Fibroblast of skin of right biceps (primary cell): ENCODE measurements at regions not wholly inside any gene's neighbourhood (a gene's known extent, or its start where the extent isn't known, plus 50 kb on each side); places are given as distances from the start of the nearest gene placed in this dataset.

Experiments
- DNase-seq: peaks from one replicate; pipeline ENCODE4 v3.0.0-alpha.2; 2013

DNA sequence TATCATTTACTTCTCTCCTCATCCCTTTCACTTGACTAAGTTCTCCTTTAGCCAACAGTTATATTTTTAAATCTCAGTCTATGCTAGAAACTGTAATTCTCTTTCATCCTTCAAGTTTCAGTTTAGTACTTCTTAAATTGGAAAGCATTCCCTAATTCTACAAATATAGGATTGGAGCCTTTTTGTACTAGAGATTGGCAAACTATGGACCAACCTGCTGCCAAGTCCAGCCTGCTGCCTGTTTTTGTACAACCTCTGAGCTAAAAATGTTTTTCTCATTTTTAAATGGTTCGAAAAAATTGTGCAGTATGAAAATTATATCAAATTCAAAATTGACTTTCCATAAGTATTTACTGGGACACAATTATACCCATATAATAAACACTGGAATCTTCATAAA lies 1381.5 kb upstream of the SPRY2 start:
- DNase-seq: no peak

DNA sequence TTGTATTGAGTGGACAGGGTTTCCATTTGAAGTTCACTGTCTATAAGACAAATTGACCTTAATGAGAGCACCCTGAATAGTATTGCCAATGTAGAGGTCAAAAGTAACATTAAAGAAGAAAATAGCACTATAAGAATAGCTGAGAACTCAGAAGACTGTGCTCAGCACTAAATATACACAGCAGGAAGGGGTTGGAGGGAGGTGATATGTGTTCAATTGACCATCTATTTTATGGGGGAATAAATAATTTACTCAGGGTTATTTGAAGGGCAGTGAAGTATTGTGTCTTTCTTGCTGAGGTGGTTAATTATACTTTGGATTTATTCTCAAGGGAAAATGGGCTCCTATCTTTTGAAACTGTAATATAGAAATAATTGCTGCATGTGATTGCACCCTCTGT lies 1380.5 kb upstream of the SPRY2 start:
- no peak for DNase-seq

DNA sequence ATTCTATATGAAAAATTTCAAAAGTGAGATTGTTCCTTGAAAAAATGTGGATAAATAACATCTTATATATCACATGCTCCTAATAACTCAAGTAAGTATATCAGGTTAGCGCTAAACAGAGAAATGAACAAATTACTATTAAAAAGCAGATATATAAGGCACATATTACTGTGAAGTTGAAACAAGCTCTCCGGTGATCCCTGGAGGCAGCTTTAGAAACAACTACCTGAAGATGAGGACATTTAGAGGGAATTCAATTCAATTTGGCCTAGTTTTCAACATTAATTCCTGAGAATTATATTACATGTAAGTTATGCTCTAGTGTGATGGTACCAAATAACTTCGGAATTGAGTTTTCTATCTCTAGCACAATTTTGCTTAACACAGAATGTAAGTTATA lies 1373.6 kb upstream of the SPRY2 start:
- DNase-seq: no peak

DNA sequence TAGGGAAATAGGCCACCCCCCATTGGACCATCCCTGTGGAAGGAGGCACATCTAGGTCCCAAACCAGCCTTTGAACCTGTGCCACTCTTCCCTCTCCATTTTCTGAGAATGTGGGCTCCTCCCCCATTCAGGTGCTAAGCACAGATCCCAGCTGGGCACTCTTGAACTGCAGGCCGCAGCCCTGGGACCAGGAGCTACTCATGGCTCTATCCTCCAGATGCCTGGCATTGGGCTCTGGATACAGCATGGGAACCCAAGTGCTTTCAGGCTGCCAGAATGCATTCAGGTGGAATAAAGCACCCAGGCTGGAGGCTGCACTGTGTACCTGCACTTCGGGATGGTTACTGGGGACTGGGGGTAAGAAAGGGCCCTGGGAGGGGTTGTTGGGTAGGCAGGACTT lies 1372.3 kb upstream of the SPRY2 start:
- DNase-seq: no peak

DNA sequence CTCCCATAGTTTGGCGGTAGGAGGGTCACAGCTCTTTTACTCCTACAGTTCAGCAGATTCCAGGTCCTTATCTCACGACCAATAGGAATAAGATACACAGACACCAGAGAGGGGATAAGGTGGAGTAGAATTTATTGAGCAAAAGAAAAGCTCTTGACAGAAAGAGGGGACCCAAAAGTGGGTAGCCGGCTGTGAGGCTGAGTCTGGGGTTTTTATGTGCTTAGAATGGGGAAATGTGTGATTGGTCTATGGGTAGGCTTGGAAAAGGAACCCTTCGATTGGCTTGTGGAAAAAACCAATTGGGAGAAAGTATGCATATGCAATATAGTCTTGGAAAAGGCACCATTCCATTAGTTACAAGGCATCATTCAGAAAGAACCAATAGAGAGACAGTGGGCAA lies 1356.9 kb upstream of the SPRY2 start:
- no peak for DNase-seq

DNA sequence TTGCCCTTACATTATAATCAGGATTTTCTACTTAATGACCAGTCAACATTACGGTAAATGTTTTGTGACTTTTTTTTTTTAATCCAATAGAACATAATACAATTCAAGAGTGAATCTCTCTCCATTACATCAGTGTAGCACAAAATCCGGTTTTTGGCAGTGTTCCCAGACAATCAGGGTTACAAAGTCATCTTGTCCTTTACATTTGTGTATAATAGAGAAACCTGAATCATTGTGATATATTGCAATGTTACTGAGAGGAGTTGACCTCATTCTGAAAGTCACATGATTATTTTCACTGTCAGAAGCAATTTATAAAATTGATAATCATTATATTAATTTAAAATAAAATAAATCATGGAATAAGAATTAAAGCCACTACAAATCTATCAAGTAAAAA lies 1346.0 kb upstream of the SPRY2 start:
- DNase-seq: peak; percentile 1

DNA sequence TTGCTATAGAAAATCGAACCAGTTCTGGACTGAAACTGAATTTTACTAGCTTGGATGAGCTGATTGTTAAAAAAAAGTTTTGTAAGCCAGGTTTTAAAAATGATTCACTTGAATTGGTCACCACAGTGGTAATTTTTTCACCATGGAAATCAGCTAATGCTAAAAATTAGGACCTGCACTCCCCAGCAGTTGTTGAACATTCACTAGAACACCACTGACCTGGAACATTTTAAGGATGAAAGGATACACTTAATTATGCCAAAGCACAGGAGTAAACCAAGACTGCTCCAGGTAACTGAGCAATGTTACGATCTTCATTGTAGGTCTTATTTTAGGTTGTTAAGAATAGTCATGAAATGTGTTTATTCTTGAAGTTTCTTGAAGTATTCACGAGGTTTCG lies 1342.6 kb upstream of the SPRY2 start:
- no peak for DNase-seq

DNA sequence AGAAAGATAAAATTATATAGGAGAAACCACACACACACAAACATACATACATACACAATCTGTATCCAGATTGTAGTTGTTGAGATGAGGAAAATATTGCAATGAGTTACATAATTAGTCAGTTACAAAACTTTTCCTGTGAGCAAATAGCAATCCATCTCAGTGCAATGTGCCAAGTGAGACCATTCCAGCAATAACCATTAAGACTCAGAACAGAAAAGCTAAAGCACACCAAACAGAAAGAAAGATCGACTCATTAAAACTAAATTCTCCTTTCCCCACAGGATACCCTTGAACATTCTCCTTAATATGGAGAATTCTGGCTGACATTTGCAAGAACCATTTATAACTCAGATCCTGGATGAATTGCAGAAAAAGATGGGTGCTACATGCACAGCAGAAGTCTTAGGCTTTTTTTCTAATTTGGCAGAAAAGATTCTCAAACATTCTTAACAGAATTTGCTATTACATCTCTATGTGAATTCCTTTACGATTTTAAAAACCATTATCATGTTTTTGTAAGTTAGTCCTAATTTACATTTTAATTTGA lies 1341.2 kb upstream of the SPRY2 start:
- DNase-seq: no peak

DNA sequence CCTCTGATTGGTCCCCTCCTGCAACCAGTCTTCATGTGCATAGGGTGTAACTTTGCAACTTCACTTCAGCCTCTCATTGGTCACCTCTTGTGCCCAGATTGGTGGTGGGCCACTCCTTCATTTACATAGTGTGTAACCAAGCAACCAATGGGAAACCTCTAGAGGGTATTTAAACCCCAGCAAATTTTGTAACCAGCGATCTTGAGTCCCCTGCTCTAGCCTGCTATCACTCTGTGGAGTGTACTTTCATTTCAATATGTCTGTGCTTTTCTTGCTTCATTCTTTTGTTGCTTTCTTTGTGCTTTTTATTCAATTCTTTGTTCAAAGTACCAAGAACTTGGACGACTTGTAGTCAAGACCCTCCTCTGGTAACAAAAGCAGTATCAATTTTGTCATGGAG lies 1336.9 kb upstream of the SPRY2 start:
- DNase-seq: no peak

DNA sequence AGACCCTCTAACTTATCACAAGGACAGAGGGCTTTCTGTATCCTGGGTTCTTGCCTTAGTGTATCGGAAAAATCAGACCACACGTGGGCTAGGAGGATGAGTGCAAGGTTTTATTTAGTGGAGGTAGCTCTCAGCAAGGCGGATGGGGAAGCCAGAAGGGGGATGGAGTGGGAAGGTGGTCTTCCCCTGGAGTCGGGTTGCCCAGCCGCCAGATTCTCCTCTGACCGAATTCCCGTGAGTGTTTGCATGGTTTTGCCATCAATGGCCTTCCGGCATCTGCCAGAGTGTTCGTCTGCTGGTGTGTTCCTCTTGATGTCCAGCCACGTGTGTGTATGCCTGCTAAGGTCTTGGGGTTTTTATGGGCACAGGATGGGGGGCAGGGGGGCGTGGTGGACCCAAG lies 1335.1 kb upstream of the SPRY2 start:
- DNase-seq: no peak

DNA sequence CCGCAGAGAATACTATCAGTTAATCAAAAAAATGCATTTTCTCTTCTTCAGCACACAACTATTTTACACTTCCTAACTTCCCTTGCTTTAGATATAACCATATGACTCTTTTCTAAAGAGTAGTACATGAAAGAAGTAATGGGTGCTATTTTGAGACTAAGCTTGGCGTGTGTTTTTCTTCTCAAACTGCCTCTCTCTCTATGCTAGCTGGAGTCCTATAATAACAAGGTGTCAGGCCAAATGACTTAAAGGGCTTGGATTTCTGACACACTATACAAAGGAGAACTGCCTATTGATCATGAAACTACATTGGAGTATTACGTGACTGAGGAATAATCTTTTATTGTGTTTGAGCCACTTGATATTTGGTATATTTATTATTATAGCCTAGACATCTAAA lies 1330.1 kb upstream of the SPRY2 start:
- DNase-seq: no peak

DNA sequence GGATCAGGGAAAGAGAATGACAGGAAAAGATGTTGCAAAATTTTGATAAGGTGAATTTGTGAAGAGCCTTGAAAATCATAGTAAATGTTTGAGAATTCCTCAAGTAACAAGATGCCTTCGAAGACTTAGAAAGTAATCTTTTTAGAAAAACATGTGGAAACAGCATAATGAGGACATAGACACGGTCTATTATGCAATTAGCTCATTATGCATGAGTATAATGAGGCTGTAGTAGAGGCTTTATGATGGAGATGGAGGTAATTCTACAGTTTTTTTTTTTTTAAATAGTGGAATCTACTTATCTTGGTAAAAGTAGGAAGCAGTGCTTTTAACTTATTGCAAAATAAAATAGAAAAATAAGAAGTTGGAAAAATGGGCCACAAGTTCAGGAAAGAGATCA lies 1329.1 kb upstream of the SPRY2 start:
- no peak for DNase-seq

DNA sequence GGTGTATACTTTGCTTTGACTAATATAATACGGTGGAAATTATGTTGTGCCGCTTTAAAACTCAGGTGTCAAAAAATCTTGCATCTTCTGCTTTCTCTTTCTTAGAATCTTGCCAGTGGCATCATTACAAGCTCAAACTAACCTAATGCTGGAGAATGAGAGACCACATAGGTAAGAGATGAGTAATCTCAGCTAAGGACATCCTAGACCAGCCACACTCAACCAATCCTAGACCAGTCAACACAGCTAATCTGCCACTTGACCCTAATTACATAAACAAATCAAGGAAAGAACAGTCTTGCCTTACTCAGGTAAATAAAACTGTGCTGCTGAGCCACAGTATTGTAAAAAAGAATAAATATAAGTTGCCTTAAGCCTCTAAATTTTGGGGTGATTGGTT lies 1323.9 kb upstream of the SPRY2 start:
- DNase-seq: no peak

DNA sequence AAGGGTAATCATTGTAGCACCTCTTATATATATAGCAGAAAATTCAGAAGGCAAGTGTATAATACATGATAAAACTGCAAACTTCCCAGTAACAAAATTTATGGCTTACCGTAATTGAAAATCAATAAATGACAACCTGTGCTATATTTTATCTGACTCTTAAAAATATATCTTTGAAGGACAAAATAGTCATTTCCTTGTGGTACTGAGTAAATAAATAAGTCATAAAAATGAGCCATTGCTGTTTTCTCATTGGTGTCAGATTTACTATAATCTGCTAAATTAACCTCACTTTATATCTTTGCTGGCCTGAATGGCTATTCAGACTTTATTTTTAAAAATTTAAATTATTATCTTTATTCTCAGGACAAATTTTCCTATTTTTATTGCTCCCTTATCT lies 1319.1 kb upstream of the SPRY2 start:
- DNase-seq: no peak

DNA sequence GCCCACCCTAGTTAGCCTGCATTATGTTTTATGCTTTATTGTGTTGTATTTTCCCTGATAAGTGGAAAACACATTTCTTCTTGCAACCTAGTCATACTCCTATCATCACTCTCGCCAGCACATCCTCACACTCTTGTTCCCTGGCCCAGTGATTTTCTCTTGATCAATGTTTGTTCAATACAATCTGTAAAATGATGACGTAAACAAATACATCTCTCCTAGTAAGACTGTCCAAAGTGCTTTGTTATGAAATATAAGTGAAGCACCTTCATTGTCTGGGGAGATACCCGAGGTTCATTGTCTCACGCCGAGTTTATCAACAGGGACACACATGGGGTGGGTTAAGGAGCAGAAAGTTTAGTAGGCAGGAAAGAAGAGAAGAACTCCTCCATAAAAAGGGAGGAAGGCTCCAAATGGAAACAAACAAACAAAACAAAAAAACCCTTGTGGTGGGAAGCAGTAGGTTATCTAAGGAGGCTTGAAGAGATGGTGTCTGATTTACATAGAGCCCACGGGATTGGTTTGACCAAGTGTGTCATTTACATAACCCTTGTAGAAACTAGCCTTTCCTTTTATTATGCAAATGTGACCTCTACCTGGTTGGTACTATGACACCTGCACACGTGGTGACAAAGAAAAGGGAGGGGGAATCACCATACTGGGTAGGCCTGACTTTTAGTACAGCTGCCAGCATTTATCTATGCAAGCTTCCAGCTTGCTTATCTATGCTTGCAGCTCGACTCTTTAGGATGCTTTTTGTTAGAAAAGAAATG lies 1317.9 kb upstream of the SPRY2 start:
- DNase-seq: no peak

DNA sequence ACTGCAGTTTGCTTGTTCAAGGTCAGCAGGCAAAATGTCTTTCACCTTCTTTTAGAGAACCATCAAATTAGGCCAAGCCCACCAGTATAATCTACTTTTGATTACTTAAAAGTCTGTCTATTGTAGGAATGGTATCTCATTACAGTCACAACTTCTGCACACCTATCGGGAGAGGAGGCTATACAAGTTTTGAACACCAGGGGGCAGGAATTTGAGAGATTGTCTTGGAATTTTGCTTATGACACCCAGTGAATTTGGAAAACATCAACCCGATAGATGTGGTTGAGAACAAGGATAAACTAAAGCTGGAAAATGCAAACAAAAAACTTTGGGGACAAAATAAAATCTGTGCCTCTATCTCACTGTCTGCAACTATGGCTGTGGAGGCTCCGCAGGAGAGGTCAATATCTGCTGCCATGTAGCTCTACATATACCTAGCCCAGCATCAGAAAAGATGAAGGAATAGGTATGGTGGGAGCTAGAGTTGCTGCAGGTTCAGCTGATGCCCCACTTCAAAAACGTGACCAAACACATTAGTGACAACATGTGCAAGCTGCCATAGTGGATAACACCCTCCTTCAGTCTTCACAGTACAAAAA lies 1299.2 kb upstream of the SPRY2 start:
- DNase-seq: no peak

DNA sequence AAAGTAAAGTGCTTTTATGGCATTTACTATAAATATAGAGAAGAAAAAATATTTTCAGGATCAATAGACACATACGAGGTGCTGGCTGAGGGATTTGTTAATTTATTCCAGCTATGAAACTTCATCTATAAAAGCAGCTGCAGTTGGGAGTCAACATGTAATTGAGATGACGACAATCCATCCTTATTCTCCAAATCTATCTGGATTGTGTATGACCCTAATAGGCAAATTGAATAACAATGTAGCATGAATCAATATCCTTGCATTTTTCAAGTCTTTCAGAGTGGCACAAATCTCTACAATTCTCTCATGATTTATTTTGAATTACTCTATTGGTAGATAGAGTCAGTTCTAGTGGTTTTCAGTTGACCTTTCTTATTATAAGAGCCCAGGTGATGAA lies 1296.5 kb upstream of the SPRY2 start:
- DNase-seq: no peak

DNA sequence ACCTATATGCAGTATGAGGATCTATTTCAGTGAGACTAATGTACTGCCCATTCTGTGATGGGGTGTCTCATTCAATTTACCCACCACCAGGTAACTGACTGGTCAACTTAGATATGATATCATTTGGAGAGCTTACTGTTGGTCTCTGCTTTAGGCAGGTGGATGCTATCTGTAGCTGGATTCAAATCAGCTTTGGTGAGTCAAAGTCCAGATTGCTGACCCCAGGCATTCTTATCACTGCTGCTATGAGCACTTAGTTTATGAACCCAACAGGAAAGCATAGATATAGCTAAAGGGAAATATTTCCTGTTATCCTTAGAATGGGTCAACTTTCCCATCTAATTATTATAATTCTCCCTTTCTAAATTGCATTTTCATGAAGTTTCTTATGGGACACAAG lies 1295.2 kb upstream of the SPRY2 start:
- no peak for DNase-seq

DNA sequence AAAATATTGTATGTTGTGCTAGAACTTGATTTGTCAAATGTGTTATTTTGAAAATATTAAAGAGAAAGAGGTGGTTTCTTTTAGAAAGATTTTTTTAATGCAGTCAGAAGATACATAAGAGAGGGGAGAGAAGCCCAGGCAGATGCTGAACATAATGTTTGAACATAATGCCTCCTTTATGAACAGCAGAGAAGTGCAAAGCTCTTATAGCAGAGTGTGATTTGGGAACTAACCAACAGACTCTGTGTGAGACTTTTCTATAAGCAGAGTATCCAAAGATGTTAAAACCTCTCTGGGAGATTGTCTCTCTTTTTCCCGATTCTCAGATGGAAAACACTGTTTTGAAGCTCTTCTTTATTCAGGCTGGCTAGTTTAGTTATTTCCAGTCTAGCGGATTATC lies 1274.1 kb upstream of the SPRY2 start:
- DNase-seq: no peak

DNA sequence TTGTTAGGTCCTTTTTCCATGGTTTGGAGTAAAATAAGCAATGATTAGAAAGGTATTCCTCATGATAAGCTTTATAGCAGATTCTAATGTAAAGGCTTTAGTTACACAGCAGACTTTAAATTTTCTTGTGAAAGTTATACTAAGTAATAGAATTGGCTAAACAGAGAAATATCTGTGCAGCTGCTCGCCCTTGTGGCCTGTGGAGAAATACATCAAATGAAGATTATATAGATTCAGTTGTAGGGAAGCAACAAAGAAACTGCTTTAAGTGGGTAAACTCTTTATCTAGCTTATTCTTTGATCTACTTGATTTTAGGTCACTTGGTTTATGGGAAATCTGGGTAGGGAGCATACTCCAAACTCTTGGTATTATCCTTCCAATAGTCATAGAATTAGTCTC lies 1269.7 kb upstream of the SPRY2 start:
- DNase-seq: no peak

DNA sequence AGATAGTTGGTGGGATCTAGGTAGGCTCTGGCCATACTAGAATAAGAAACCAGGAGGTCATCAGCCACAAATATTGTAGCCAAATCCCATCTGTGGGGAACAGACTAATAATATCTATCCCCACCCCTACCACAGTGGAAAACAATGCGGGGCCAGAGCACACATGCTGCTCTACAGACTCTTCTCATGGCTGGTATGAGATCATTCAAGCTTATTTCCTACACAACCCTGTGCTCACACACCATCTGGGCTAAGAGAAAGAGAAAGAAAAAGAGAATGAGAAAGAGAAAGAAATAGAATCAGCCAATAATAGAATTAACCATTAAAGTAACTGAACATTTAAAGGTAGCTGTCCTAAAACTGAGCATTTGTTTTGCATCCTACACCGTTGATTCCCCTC lies 1268.4 kb upstream of the SPRY2 start:
- no peak for DNase-seq

DNA sequence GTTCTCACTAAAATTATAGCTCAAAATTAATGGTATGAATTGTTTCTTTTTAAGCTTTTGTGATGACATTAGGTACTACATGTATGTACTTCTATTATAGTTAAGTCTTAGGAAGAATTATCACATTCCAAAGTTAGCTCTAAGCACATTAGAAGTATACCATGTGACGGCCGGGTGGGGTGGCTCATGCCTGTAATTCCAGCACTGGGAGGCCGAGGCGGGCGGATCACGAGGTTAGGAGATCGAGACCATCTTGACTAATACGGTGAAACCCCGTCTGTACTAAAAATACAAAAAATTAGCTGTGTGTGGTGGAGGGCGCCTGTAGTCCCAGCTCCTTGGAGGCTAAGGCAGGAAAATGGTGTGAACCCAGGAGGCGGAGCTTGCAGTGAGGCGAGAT lies 1265.1 kb upstream of the SPRY2 start:
- DNase-seq: no peak

DNA sequence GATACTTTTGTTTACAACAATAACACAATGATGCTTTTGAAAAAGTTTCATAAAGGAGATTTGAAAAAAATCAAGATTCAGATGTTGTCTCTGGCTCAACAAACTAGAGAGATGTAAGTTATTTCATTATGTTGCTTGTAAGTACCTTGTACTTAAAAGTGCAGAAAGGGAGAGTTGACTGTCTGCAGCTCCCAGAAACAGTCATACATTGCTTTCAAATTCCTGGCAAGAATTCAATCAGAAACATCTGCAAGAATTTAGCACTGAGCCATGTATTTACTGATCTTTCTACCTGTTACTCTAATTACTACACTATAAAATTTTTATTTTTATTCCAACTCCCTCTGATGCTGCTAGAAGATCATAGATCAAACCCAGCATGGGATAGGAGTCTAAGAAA lies 1261.3 kb upstream of the SPRY2 start:
- no peak for DNase-seq

DNA sequence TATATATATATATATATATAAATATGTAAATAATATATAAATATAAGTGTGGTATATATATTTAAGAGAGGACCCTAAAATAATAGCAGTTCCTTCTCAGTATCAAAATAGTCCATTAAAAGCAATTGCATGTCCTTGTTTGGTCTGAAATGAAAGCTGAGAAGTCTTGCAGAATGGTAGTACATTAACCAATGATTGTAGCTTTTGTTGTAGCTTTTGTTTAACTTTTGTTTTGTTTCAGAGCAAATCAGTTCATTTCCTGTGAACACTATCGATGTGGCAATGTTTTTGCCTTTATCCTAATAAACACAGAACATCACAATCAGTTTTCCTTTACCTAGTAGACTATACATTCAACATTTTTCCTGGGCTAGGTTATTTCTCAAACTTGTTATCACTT lies 1256.2 kb upstream of the SPRY2 start:
- DNase-seq: no peak

DNA sequence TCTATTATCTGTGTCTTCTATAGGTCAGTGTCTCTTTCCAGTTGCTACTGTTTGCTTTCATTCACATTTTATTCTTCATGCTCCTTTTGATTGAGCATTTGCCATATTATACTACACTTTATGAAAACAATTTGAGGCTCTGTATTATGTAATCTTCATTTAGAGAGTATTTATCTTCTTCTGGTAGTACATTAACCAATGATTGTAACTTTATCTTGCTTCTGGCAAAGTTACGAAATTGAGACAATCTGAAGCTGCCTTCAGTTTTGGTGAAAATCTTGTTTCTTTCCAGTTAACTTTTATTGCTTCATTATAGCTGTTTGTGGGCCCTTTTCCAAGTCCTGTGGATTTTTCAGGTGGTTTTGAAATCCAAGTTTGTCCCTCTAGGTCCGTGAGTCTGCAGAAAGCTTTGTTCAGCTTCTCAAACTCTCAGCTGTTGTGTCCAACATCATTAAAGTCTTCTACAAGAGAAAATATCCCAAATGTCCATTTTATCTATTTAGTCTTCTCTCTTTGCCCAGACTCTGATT lies 1255.4 kb upstream of the SPRY2 start:
- no peak for DNase-seq
